NCI-H82 (cell line): ENCODE measurements at regions not wholly inside any gene's neighbourhood (a gene's known extent, or its start where the extent isn't known, plus 50 kb on each side); places are given as distances from the start of the nearest gene placed in this dataset.

ENCODE experiments used
- DNase-seq: peaks from one replicate; lab custom pipeline; 2025; lab: John Stamatoyannopoulos, UW

- no peak for DNase-seq
Observed at GRCh38 chr10:105545101-105545500, 904.0 kb downstream of the SORCS3 start.

- no peak for DNase-seq
Observed at GRCh38 chr10:105540381-105540780, 899.3 kb downstream of the SORCS3 start.

- DNase-seq, result no peak
Observed at GRCh38 chr10:105538874-105539273, 897.8 kb downstream of the SORCS3 start.

- no peak for DNase-seq
Observed at GRCh38 chr10:105535478-105535877, 894.4 kb downstream of the SORCS3 start.

GRCh38 chr10:105534086-105534485, 893.0 kb downstream of the SORCS3 start:
- no peak for DNase-seq

GRCh38 chr10:105516511-105516910, 875.4 kb downstream of the SORCS3 start:
- DNase-seq, result no peak

GRCh38 chr10:105514106-105514505, 873.0 kb downstream of the SORCS3 start:
- DNase-seq, result no peak

GRCh38 chr10:105509517-105509916, 868.4 kb downstream of the SORCS3 start:
- DNase-seq, result no peak

GRCh38 chr10:105506262-105506661, 865.2 kb downstream of the SORCS3 start:
- DNase-seq, result peak; percentile 69

GRCh38 chr10:105503714-105504113, 862.6 kb downstream of the SORCS3 start:
- no peak for DNase-seq

GRCh38 chr10:105502058-105502457, 861.0 kb downstream of the SORCS3 start:
- DNase-seq, result no peak

GRCh38 chr10:105494944-105495343, 853.9 kb downstream of the SORCS3 start:
- no peak for DNase-seq

- DNase-seq, result no peak
Observed at GRCh38 chr10:105494303-105494702, 853.2 kb downstream of the SORCS3 start.

- DNase-seq, result no peak
Observed at GRCh38 chr10:105473170-105473569, 832.1 kb downstream of the SORCS3 start.

GRCh38 chr10:105468759-105469158, 827.7 kb downstream of the SORCS3 start:
- DNase-seq, result no peak

GRCh38 chr10:105466521-105466920, 825.4 kb downstream of the SORCS3 start:
- no peak for DNase-seq

- no peak for DNase-seq
Observed at GRCh38 chr10:105434970-105435369, 793.9 kb downstream of the SORCS3 start.

- DNase-seq, result no peak
Observed at GRCh38 chr10:105413997-105414396, 772.9 kb downstream of the SORCS3 start.

GRCh38 chr10:105409370-105409769, 768.3 kb downstream of the SORCS3 start:
- no peak for DNase-seq

- DNase-seq, result no peak
Observed at GRCh38 chr10:105406488-105406887, 765.4 kb downstream of the SORCS3 start.

GRCh38 chr10:105398202-105398601, 757.1 kb downstream of the SORCS3 start:
- DNase-seq, result no peak

- no peak for DNase-seq
Observed at GRCh38 chr10:105391670-105392351, 750.7 kb downstream of the SORCS3 start.

- DNase-seq, result no peak
Observed at GRCh38 chr10:105387971-105388370, 746.9 kb downstream of the SORCS3 start.

- DNase-seq, result no peak
Observed at GRCh38 chr10:105383978-105384377, 742.9 kb downstream of the SORCS3 start.
